ENCODE measurements at regions not wholly inside any gene's neighbourhood (a gene's known extent, or its start where the extent isn't known, plus 50 kb on each side); places are given as distances from the start of the nearest gene placed in this dataset.
"Not testable (repeated sequence)": the region's sequence is repeated elsewhere in the genome, so short reads cannot be mapped to it uniquely, and the experiment has no call there.

- POLR2A ChIA-PET, FAIRE-seq: not testable (repeated sequence)
Observed at GRCh38 chr17:20633268-20634059, 53.9 kb downstream of the CDRT15L2 start.

GRCh38 chr17:20640147-20640546 lies 60.6 kb downstream of the CDRT15L2 start:
- POLR2A ChIA-PET; H3K9me3 ChIP-seq; H3K4me2 ChIP-seq; H3K4me1 ChIP-seq; H3K4me3 ChIP-seq; H3K27ac ChIP-seq; DNase-seq (ENCODE audit: low read depth in 1 of 2, low spot score in 1 of 2); CTCF ChIA-PET; ATAC-seq; FAIRE-seq: not testable (repeated sequence)
- WGBS (ENCODE audit: missing lambda C conversion rate): 35% methylated on average over 7 of the region's 7 CpGs

More at GRCh38 chr17:20633268-20634059, 53.9 kb downstream of the CDRT15L2 start:
- H3K4me2 ChIP-seq; H3K4me1 ChIP-seq; ATAC-seq; CTCF ChIA-PET; DNase-seq (ENCODE audit: low read depth in 1 of 2, low spot score in 1 of 2); H3K27ac ChIP-seq; H3K9me3 ChIP-seq; H3K4me3 ChIP-seq: not testable (repeated sequence)
- whole genome bisulfite sequencing (ENCODE audit: missing lambda C conversion rate): 85% methylated on average over 33 of the region's 33 CpGs

- TF ChIP-seq CTCF (IDR thresholded peaks at IDR 0.05) (peak; percentile 36; the same call in 2 of the 3 replicates), RAD21 (conservative IDR thresholded peaks at IDR 0.05 in 1 of 2, IDR thresholded peaks at IDR 0.05 in 1 of 2) (peak in 1 of 2 experiments; percentile 45; a peak in 2 of 5 replicates)
- CTCF ChIA-PET, H3K4me3 ChIP-seq, H3K9me3 ChIP-seq, POLR2A ChIA-PET, FAIRE-seq, H3K4me1 ChIP-seq, H3K27ac ChIP-seq: not testable (repeated sequence)
- WGBS (ENCODE audit: missing lambda C conversion rate): 27% methylated on average over 13 of the region's 13 CpGs
- H3K4me2 ChIP-seq: peak overlapping the region; percentile 32; the same call in 1 of the 3 replicates
- ATAC-seq: peak; percentile 88 to 93
- DNase-seq (ENCODE audit: low read depth in 1 of 2, low spot score in 1 of 2): peak in 1 of 2 experiments; percentile 33
Observed at GRCh38 chr17:20646661-20647272, 67.2 kb downstream of the CDRT15L2 start.

GRCh38 chr17:20649097-20649767 lies 69.7 kb downstream of the CDRT15L2 start:
- H3K9me3 ChIP-seq; H3K4me2 ChIP-seq; CTCF ChIA-PET; FAIRE-seq; H3K4me1 ChIP-seq; H3K27ac ChIP-seq; DNase-seq (ENCODE audit: low read depth in 1 of 2, low spot score in 1 of 2); H3K4me3 ChIP-seq; ATAC-seq; POLR2A ChIA-PET: not testable (repeated sequence)
- 43% methylated on average over 8 of the region's 8 CpGs for WGBS (ENCODE audit: missing lambda C conversion rate)

- FAIRE-seq; DNase-seq (ENCODE audit: low read depth in 1 of 2, low spot score in 1 of 2); H3K4me2 ChIP-seq; POLR2A ChIA-PET; H3K4me1 ChIP-seq; ATAC-seq; H3K4me3 ChIP-seq; H3K9me3 ChIP-seq; H3K27ac ChIP-seq; CTCF ChIA-PET: not testable (repeated sequence)
- 70% methylated on average over 8 of the region's 8 CpGs for WGBS (ENCODE audit: missing lambda C conversion rate)
Observed at GRCh38 chr17:20651022-20651421, 71.5 kb downstream of the CDRT15L2 start.

- CTCF ChIA-PET; H3K27ac ChIP-seq; FAIRE-seq; ATAC-seq; DNase-seq (ENCODE audit: low read depth in 1 of 2, low spot score in 1 of 2); H3K4me3 ChIP-seq; H3K4me1 ChIP-seq; POLR2A ChIA-PET; H3K9me3 ChIP-seq; H3K4me2 ChIP-seq: not testable (repeated sequence)
- 27% methylated on average over 2 of the region's 2 CpGs for WGBS (ENCODE audit: missing lambda C conversion rate)
Observed at GRCh38 chr17:20651736-20652135, 72.2 kb downstream of the CDRT15L2 start.

GRCh38 chr17:20653391-20653790 lies 73.9 kb downstream of the CDRT15L2 start:
- H3K4me3 ChIP-seq; FAIRE-seq; DNase-seq (ENCODE audit: low read depth in 1 of 2, low spot score in 1 of 2); H3K4me1 ChIP-seq; CTCF ChIA-PET; H3K4me2 ChIP-seq; ATAC-seq; H3K9me3 ChIP-seq; POLR2A ChIA-PET; H3K27ac ChIP-seq: not testable (repeated sequence)
- WGBS (ENCODE audit: missing lambda C conversion rate): 36% methylated on average over 2 of the region's 5 CpGs

- POLR2A ChIA-PET; H3K4me2 ChIP-seq; FAIRE-seq; DNase-seq (ENCODE audit: low read depth in 1 of 2, low spot score in 1 of 2); H3K9me3 ChIP-seq; CTCF ChIA-PET; H3K4me3 ChIP-seq; ATAC-seq; H3K4me1 ChIP-seq: not testable (repeated sequence)
- 40% methylated on average over 4 of the region's 4 CpGs for WGBS (ENCODE audit: missing lambda C conversion rate)
- 0 out of 6 replicates have a peak overlapping the region, but pooled peaks of 1 of the 2 experiments have one; percentile 26 for H3K27ac ChIP-seq
Observed at GRCh38 chr17:20654114-20654513, 74.6 kb downstream of the CDRT15L2 start.

GRCh38 chr17:20654575-20654974 lies 75.1 kb downstream of the CDRT15L2 start:
- H3K4me3 ChIP-seq; DNase-seq (ENCODE audit: low read depth in 1 of 2, low spot score in 1 of 2); H3K4me1 ChIP-seq; H3K4me2 ChIP-seq; POLR2A ChIA-PET; ATAC-seq; H3K27ac ChIP-seq; CTCF ChIA-PET; H3K9me3 ChIP-seq: not testable (repeated sequence)
- peak; percentile 32 for FAIRE-seq
- WGBS (ENCODE audit: missing lambda C conversion rate): 66% methylated on average over 9 of the region's 12 CpGs

Measured in A549 (cell line).